ENCODE measurements at regions not wholly inside any gene's neighbourhood (a gene's known extent, or its start where the extent isn't known, plus 50 kb on each side); places are given as distances from the start of the nearest gene placed in this dataset.

DNA sequence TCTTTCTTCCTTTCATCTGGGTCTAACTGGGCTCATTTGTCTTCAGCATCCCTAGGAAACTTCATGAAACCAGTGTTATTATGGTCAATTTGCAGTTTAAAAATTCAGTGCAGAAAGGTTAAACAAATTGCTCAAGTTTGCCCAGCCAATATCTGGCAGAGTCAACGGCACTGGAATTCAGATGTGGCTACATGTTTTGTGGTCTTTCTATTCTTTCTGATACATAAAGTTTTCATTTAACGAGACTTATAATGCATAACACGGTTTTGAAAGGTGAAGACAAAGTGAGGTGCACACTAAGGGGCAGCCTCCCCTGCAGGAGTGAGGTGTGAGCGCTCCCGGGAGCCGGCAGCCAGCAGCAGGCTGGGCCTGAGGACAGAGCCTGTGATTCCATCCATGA, 164.6 kb downstream of the RTP5 start:
- TF ChIP-seq, protein P1, sequence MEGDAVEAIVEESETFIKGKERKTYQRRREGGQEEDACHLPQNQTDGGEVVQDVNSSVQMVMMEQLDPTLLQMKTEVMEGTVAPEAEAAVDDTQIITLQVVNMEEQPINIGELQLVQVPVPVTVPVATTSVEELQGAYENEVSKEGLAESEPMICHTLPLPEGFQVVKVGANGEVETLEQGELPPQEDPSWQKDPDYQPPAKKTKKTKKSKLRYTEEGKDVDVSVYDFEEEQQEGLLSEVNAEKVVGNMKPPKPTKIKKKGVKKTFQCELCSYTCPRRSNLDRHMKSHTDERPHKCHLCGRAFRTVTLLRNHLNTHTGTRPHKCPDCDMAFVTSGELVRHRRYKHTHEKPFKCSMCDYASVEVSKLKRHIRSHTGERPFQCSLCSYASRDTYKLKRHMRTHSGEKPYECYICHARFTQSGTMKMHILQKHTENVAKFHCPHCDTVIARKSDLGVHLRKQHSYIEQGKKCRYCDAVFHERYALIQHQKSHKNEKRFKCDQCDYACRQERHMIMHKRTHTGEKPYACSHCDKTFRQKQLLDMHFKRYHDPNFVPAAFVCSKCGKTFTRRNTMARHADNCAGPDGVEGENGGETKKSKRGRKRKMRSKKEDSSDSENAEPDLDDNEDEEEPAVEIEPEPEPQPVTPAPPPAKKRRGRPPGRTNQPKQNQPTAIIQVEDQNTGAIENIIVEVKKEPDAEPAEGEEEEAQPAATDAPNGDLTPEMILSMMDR (IDR thresholded peaks at IDR 0.05): no peak
- TF ChIP-seq POLR2A (IDR thresholded peaks at IDR 0.05): no peak
- no peak for TF ChIP-seq POLR2AphosphoS5 (IDR thresholded peaks at IDR 0.05)

All from suprapubic skin (tissue), 4 donors.